GM12878 (cell line): ENCODE measurements at regions not wholly inside any gene's neighbourhood (a gene's known extent, or its start where the extent isn't known, plus 50 kb on each side); places are given as distances from the start of the nearest gene placed in this dataset.

Experiments used
- NR2C2 ChIP-seq: IDR thresholded peaks from 2 replicates; pipeline ENCODE4 v1.6.1; 2011; ENCODE audit warnings: borderline replicate concordance, low read depth; ENCODE audit not compliant: control insufficient read depth, insufficient read length
- ZNF274 ChIP-seq: IDR thresholded peaks from one replicate; pipeline ENCODE4 v1.8.0; 2011; ENCODE audit not compliant: insufficient read length, insufficient read depth
- TF ChIP-seq, protein P1 (sequence below), 3 experiments: IDR thresholded peaks in 2 of 3; conservative IDR thresholded peaks in 1 of 3; 2 replicates each; pipeline ENCODE4 v1.5.1; 2011; ENCODE audit warnings: low read depth in 3 of 3, low read length in 3 of 3, mild to moderate bottlenecking in 3 of 3, control low read depth in 2 of 3, moderate library complexity in 2 of 3, inconsistent platforms in 1 of 3, mixed read lengths in 1 of 3; ENCODE audit not compliant: control insufficient read depth in 2 of 3, insufficient read depth in 1 of 3; ENCODE audit errors: extremely low read depth in 1 of 3
- TF ChIP-seq, protein P2 (sequence below): IDR thresholded peaks from 2 replicates; pipeline ENCODE4 v1.6.1; 2012; ENCODE audit warnings: low read length, inconsistent platforms

- TF ChIP-seq, protein P1, sequence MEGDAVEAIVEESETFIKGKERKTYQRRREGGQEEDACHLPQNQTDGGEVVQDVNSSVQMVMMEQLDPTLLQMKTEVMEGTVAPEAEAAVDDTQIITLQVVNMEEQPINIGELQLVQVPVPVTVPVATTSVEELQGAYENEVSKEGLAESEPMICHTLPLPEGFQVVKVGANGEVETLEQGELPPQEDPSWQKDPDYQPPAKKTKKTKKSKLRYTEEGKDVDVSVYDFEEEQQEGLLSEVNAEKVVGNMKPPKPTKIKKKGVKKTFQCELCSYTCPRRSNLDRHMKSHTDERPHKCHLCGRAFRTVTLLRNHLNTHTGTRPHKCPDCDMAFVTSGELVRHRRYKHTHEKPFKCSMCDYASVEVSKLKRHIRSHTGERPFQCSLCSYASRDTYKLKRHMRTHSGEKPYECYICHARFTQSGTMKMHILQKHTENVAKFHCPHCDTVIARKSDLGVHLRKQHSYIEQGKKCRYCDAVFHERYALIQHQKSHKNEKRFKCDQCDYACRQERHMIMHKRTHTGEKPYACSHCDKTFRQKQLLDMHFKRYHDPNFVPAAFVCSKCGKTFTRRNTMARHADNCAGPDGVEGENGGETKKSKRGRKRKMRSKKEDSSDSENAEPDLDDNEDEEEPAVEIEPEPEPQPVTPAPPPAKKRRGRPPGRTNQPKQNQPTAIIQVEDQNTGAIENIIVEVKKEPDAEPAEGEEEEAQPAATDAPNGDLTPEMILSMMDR (IDR thresholded peaks at IDR 0.05 in 2 of 3, conservative IDR thresholded peaks at IDR 0.05 in 1 of 3; ENCODE audit: control insufficient read depth in 2 of 3, extremely low read depth in 1 of 3, insufficient read depth in 1 of 3, low read depth in 3 of 3, low read length in 3 of 3), result no peak
- TF ChIP-seq ZNF274 (no peak), NR2C2 (no peak)
- TF ChIP-seq, protein P2, sequence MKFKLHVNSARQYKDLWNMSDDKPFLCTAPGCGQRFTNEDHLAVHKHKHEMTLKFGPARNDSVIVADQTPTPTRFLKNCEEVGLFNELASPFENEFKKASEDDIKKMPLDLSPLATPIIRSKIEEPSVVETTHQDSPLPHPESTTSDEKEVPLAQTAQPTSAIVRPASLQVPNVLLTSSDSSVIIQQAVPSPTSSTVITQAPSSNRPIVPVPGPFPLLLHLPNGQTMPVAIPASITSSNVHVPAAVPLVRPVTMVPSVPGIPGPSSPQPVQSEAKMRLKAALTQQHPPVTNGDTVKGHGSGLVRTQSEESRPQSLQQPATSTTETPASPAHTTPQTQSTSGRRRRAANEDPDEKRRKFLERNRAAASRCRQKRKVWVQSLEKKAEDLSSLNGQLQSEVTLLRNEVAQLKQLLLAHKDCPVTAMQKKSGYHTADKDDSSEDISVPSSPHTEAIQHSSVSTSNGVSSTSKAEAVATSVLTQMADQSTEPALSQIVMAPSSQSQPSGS, result no peak
Measured at GRCh38 chr7:152527610-152528032, 91.8 kb upstream of the KMT2C start.
